ENCODE measurements at regions not wholly inside any gene's neighbourhood (a gene's known extent, or its start where the extent isn't known, plus 50 kb on each side); places are given as distances from the start of the nearest gene placed in this dataset.
A peak's percentile ranks its signal among the peaks of the same experiment; 100 is the strongest.

DNA sequence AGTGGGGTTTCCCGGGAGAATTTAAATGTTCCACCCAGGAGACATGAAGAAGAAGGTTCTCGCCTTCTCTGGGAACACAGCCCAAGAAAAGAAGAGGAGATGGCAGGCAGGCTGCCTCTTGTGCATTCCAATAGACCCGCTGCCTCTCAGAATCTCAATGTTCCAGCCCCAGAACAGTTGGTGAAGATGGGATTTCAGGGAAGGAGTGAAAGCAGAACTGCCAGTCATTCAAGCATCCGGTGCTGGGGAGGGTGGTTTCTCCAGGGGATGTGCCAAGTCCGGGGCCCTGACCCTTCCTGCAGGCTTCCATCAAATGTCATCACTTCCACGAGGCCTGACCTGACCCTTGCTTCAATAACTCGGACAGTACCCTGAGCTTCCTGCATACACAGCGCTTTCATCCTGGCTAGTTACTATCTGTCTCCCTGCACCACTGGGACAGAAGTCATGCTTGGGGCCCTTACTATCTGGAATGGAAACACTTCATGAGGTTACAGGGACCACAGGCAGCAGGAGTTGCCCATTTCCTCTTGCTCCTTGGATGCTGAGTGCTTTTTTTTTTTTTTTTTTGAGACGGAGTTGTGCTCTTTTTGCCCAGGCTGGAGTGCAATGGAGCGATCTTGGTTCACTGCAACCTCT lies 386.6 kb upstream of the POU3F1 start (continued):
- TF ChIP-seq, protein P1, sequence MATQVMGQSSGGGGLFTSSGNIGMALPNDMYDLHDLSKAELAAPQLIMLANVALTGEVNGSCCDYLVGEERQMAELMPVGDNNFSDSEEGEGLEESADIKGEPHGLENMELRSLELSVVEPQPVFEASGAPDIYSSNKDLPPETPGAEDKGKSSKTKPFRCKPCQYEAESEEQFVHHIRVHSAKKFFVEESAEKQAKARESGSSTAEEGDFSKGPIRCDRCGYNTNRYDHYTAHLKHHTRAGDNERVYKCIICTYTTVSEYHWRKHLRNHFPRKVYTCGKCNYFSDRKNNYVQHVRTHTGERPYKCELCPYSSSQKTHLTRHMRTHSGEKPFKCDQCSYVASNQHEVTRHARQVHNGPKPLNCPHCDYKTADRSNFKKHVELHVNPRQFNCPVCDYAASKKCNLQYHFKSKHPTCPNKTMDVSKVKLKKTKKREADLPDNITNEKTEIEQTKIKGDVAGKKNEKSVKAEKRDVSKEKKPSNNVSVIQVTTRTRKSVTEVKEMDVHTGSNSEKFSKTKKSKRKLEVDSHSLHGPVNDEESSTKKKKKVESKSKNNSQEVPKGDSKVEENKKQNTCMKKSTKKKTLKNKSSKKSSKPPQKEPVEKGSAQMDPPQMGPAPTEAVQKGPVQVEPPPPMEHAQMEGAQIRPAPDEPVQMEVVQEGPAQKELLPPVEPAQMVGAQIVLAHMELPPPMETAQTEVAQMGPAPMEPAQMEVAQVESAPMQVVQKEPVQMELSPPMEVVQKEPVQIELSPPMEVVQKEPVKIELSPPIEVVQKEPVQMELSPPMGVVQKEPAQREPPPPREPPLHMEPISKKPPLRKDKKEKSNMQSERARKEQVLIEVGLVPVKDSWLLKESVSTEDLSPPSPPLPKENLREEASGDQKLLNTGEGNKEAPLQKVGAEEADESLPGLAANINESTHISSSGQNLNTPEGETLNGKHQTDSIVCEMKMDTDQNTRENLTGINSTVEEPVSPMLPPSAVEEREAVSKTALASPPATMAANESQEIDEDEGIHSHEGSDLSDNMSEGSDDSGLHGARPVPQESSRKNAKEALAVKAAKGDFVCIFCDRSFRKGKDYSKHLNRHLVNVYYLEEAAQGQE (IDR thresholded peaks at IDR 0.05; ENCODE audit: unreplicated experiment), result no peak
- TF ChIP-seq EZH2 (IDR thresholded peaks at IDR 0.05; ENCODE audit: low read depth, unreplicated experiment) (no peak), JUNB (IDR thresholded peaks at IDR 0.05; ENCODE audit: unreplicated experiment) (no peak), CREB1 (CRISPR knock-in tag; IDR thresholded peaks at IDR 0.05; ENCODE audit: low read depth) (no peak), ZNF331 (CRISPR knock-in tag; IDR thresholded peaks at IDR 0.05; ENCODE audit: low read depth) (no peak), EZH2phosphoT487 (IDR thresholded peaks at IDR 0.05; ENCODE audit: unreplicated experiment) (no peak), NANOG (IDR thresholded peaks at IDR 0.05; ENCODE audit: borderline replicate concordance) (no peak)

DNA sequence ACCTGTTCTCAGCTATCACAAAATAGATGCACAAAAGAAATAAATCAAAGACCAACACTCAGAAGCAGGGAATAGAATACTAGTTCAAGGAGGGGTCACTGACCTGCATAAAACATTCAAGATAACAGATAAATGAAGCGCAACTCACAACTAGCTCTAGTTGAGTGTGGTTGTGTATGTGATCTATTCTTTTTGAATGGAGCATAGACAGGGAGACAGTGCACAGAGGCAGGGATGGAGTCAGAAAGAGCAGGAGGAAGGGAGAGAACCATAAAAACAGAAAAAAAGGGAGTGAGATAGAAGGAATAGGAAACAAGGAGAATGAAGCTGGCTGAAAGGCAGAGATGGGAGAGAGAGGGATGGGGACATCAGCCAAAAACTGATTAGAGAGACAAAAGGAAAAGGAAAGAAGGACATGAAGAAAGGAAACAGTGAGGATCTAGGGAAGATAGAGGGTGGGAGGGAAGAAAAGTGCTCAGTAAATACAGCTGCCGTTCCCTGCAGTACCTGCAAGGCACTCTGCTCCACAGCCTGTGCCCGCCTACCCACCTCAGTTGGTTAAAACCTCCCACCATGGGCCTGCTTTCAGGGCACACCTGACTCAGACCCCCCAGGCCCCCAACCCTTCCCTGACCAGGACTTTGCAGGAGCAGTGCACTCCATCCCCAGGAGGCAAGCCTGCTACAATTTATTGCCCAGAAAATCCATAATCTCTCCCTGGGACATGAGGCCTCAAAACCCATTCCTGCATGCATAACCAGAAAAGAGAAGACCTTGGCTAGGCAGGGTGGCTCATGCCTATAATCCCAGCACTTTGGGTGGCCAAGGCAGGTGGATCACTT lies 385.2 kb upstream of the POU3F1 start:
- H3K36me3 ChIP-seq (ENCODE audit: insufficient read depth), result peaks cover 5% of the 10 kb centered on the region; the same call in 1 of the 2 replicates
- Mint-ChIP-seq H3K9me3 (0 out of 3 replicates have a peak, but pooled peaks cover 2% of the 10 kb centered on the region), H3K4me1 (peaks cover 39% of the 10 kb centered on the region), H3K4me3 (peak overlapping the region; percentile 8; the same call in 1 of the 3 replicates), H3K36me3 (ENCODE audit: low read depth) (peaks cover 19% of the 10 kb centered on the region), H3K27me3 (ENCODE audit: insufficient read depth, low read depth, poor library complexity) (peaks cover 11% of the 10 kb centered on the region), H3K27ac (peak overlapping the region; percentile 14)
- peaks cover 14% of the 10 kb centered on the region for H3K79me2 ChIP-seq (replicated peaks; ENCODE audit: insufficient read depth)
- H3K9me2 ChIP-seq (ENCODE audit: insufficient read depth), result no peaks in the 10 kb centered on the region
- H3K4me2 ChIP-seq, result peak overlapping the region; percentile 28
- H3K27me3 ChIP-seq (ENCODE audit: insufficient read depth), result no peaks in the 10 kb centered on the region
- H3K27ac ChIP-seq (ENCODE audit: low read depth), result peak overlapping the region; percentile 87
- 0 out of 2 replicates have a peak overlapping the region, but pooled peaks have one; percentile 17 for H3K4me3 ChIP-seq
- H4K20me1 ChIP-seq (replicated peaks; ENCODE audit: insufficient read depth), result no peaks in the 10 kb centered on the region; the same call in 1 of the 2 replicates
- ATAC-seq, result peak; percentile 66
- peaks cover 57% of the 10 kb centered on the region for H3K4me1 ChIP-seq (ENCODE audit: insufficient read depth)
- peaks cover 21% of the 10 kb centered on the region for H3F3A ChIP-seq (replicated peaks; ENCODE audit: low read depth)
- H2AFZ ChIP-seq, result no peak overlapping the region
- DNase-seq (ENCODE audit: low spot score), result no peak
- no peak for TF ChIP-seq ZNF331 (CRISPR knock-in tag; IDR thresholded peaks at IDR 0.05; ENCODE audit: low read depth)
- no peak; the same call in 1 of the 2 replicates for TF ChIP-seq POLR2AphosphoS5 (IDR thresholded peaks at IDR 0.05; ENCODE audit: low read depth)
- TF ChIP-seq, protein P2, sequence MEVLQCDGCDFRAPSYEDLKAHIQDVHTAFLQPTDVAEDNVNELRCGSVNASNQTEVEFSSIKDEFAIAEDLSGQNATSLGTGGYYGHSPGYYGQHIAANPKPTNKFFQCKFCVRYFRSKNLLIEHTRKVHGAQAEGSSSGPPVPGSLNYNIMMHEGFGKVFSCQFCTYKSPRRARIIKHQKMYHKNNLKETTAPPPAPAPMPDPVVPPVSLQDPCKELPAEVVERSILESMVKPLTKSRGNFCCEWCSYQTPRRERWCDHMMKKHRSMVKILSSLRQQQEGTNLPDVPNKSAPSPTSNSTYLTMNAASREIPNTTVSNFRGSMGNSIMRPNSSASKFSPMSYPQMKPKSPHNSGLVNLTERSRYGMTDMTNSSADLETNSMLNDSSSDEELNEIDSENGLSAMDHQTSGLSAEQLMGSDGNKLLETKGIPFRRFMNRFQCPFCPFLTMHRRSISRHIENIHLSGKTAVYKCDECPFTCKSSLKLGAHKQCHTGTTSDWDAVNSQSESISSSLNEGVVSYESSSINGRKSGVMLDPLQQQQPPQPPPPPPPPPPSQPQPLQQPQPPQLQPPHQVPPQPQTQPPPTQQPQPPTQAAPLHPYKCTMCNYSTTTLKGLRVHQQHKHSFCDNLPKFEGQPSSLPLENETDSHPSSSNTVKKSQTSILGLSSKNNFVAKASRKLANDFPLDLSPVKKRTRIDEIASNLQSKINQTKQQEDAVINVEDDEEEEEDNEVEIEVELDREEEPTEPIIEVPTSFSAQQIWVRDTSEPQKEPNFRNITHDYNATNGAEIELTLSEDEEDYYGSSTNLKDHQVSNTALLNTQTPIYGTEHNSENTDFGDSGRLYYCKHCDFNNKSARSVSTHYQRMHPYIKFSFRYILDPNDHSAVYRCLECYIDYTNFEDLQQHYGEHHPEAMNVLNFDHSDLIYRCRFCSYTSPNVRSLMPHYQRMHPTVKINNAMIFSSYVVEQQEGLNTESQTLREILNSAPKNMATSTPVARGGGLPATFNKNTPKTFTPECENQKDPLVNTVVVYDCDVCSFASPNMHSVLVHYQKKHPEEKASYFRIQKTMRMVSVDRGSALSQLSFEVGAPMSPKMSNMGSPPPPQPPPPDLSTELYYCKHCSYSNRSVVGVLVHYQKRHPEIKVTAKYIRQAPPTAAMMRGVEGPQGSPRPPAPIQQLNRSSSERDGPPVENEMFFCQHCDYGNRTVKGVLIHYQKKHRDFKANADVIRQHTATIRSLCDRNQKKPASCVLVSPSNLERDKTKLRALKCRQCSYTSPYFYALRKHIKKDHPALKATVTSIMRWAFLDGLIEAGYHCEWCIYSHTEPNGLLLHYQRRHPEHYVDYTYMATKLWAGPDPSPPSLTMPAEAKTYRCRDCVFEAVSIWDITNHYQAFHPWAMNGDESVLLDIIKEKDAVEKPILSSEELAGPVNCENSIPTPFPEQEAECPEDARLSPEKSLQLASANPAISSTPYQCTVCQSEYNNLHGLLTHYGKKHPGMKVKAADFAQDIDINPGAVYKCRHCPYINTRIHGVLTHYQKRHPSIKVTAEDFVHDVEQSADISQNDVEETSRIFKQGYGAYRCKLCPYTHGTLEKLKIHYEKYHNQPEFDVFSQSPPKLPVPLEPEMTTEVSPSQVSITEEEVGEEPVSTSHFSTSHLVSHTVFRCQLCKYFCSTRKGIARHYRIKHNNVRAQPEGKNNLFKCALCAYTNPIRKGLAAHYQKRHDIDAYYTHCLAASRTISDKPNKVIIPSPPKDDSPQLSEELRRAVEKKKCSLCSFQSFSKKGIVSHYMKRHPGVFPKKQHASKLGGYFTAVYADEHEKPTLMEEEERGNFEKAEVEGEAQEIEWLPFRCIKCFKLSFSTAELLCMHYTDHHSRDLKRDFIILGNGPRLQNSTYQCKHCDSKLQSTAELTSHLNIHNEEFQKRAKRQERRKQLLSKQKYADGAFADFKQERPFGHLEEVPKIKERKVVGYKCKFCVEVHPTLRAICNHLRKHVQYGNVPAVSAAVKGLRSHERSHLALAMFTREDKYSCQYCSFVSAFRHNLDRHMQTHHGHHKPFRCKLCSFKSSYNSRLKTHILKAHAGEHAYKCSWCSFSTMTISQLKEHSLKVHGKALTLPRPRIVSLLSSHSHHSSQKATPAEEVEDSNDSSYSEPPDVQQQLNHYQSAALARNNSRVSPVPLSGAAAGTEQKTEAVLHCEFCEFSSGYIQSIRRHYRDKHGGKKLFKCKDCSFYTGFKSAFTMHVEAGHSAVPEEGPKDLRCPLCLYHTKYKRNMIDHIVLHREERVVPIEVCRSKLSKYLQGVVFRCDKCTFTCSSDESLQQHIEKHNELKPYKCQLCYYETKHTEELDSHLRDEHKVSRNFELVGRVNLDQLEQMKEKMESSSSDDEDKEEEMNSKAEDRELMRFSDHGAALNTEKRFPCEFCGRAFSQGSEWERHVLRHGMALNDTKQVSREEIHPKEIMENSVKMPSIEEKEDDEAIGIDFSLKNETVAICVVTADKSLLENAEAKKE (CRISPR knock-in tag; IDR thresholded peaks at IDR 0.05), result no peak
- no peak for TF ChIP-seq EZH2phosphoT487 (IDR thresholded peaks at IDR 0.05; ENCODE audit: unreplicated experiment)
- TF ChIP-seq, protein P3, sequence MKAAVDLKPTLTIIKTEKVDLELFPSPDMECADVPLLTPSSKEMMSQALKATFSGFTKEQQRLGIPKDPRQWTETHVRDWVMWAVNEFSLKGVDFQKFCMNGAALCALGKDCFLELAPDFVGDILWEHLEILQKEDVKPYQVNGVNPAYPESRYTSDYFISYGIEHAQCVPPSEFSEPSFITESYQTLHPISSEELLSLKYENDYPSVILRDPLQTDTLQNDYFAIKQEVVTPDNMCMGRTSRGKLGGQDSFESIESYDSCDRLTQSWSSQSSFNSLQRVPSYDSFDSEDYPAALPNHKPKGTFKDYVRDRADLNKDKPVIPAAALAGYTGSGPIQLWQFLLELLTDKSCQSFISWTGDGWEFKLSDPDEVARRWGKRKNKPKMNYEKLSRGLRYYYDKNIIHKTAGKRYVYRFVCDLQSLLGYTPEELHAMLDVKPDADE (IDR thresholded peaks at IDR 0.05), result no peak

All from GM23338 (cell line).